Astrocyte of the spinal cord (primary cell): ENCODE measurements at regions not wholly inside any gene's neighbourhood (a gene's known extent, or its start where the extent isn't known, plus 50 kb on each side); places are given as distances from the start of the nearest gene placed in this dataset.

Source experiments
- DNase-seq: peaks from one replicate; pipeline ENCODE4 v3.0.0; 2011; ENCODE audit warnings: low read depth, low spot score
- H3K4me3 ChIP-seq: 2 replicates; pipeline ENCODE4 v1.5.1; 2011; ENCODE audit warnings: low read depth, mild to moderate bottlenecking, low read length, moderate library complexity
- CTCF ChIP-seq: IDR thresholded peaks from 2 replicates; pipeline ENCODE4 v1.5.1; 2012; ENCODE audit warnings: low read depth, mild to moderate bottlenecking, low read length, inconsistent platforms
- in situ Hi-C: cut with HindIII; loops from 2 replicates; pipeline ENCODE4 v1.10.0; 2017; ENCODE audit warnings: low sequenced_read_pairs

DNA sequence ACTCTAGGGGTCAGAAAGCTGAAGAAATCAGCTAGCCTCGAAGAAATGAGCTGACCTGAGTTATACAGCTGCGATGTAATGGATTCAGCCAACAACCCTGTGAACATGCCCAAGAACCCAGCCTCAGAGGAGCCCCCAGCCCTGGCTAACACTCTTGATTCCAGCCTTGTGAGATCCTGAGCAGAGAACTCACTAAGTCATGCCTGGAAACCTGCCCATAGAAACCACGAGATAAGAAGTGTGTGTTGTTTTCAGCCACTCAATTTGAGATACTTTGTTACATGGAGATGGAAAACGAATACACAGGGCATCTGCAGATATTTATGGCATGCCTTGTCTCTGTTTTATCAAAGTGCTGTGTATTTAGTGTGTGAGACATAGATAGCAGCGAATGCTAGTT is 265.2 kb downstream of the QKI start:
- TF ChIP-seq CTCF = no peak
- DNase-seq = peak; percentile 1
- no peak overlapping the region for H3K4me3 ChIP-seq
- in situ Hi-C loops = no loop called here

DNA sequence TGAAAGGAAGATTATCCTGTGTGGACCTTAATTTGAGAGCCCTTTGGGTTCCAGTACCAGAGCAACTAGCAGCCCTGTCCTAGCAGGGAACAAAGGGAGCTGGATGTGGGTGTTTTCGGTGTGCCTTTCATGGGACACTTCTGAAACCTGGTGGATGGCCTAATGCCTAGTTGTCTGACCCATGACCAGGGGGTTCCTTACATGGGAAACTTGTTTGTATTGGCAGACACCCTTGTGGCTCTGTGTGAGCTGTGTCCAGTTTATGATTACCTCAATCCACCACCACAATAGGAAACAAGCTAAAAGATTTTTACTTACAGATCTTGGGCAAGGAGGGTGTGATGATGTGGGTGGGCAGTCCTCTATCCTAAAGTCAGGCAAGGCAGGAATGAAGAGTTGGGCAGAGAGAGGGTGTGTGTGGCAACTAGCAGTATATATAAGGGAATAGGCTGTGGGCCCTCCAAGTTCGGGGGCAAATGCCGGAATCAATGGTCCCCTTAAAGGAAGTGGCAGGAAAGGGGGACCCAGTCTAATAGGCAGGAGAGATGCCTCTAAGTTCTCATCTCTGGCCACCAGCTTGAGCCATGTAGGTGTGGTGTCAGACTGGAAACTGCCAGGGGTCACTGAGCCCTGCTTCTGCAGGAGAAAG is 264.6 kb downstream of the QKI start:
- H3K4me3 ChIP-seq = no peak overlapping the region
- in situ Hi-C loops = no loop called here
- no peak for DNase-seq
- TF ChIP-seq CTCF = no peak

GRCh38 chr6:163675611-163676010 is 261.1 kb downstream of the QKI start:
- in situ Hi-C loops = no loop called here
- TF ChIP-seq CTCF = no peak
- DNase-seq = no peak
- H3K4me3 ChIP-seq = no peak overlapping the region

DNA sequence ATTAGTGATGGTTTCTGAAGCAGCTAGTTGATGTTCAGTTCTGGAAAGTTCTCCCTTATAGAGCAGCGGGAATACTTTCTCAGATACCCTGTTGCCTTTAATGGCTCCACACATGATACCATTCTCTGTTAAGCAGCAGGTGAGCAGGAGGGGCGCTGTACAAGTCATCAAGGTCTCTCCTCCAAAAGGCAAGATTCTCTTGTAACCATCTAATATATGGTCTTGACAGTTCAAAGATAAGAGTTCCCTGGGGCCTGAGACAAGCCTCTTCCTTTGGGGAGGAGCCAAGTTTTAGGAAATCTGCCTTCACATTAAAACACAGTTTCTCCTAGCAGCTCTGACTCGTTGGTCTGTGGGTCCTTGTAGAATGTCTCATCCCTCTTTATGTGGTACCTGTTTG is 258.2 kb downstream of the QKI start:
- no peak for TF ChIP-seq CTCF
- in situ Hi-C loops = no loop called here
- DNase-seq = no peak
- H3K4me3 ChIP-seq = no peak overlapping the region

DNA sequence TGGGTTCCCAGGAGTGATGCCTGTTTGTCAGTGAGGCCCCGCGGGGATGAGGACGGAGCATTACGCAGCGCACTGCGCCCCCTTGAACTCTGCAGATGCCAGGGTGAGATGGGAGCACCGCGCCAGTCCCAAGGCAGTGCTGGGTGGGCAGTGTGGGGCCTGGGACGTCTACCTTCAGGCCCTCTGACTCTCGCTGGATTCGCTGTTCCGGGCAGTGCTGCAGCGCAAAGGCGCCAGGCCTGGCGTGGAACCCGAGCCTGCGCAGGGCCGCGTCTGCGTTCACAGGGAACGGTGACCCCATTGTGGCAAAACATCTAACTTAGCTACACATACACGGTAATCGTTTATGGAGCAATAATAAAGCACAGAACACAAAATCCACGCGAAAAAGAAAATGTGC is 257.3 kb downstream of the QKI start:
- TF ChIP-seq CTCF = no peak
- no peak overlapping the region for H3K4me3 ChIP-seq
- no peak for DNase-seq
- in situ Hi-C loops = no loop called here

GRCh38 chr6:163671355-163671754 is 256.8 kb downstream of the QKI start:
- no peak for TF ChIP-seq CTCF
- in situ Hi-C loops = no loop called here
- DNase-seq = no peak
- H3K4me3 ChIP-seq = no peak overlapping the region

GRCh38 chr6:163670336-163670735 is 255.8 kb downstream of the QKI start:
- no peak for TF ChIP-seq CTCF
- no peak overlapping the region for H3K4me3 ChIP-seq
- DNase-seq = no peak
- in situ Hi-C loops = no loop called here
